H1 (cell line): ENCODE measurements at regions not wholly inside any gene's neighbourhood (a gene's known extent, or its start where the extent isn't known, plus 50 kb on each side); places are given as distances from the start of the nearest gene placed in this dataset.

Experiments
- ATF3 ChIP-seq: IDR thresholded peaks from 2 replicates; pipeline ENCODE4 v1.6.1; 2011; ENCODE audit warnings: low read depth, mild to moderate bottlenecking, low read length; ENCODE audit not compliant: insufficient read depth
- BCL11A ChIP-seq, 2 experiments: IDR thresholded peaks; one replicate each; pipeline ENCODE4 v1.6.1; 2011; ENCODE audit warnings: low read depth in 2 of 2, low read length in 2 of 2, mild to moderate bottlenecking in 2 of 2
- CREB1 ChIP-seq: IDR thresholded peaks from 2 replicates; pipeline ENCODE4 v1.6.1; 2012; ENCODE audit warnings: inconsistent platforms
- CTCF ChIP-seq, 3 experiments: IDR thresholded peaks; 1 replicate in 2 of 3; 2 replicates in 1 of 3; pipeline versions ENCODE4 v1.5.1 to v1.6.1; 2011; ENCODE audit warnings: low read length in 3 of 3, mild to moderate bottlenecking in 3 of 3, inconsistent platforms in 2 of 3, low read depth in 1 of 3, moderate library complexity in 1 of 3; ENCODE audit not compliant: insufficient read depth in 1 of 3; ENCODE audit errors: control extremely low read depth in 1 of 3
- JUN ChIP-seq: IDR thresholded peaks from 2 replicates; pipeline ENCODE4 v1.6.1; 2011; ENCODE audit warnings: low read depth, mild to moderate bottlenecking, improper control_type of control experiment, low read length
- KDM1A ChIP-seq: fragments of 200-600, 300-600 bp; sonication (generic); IDR thresholded peaks from 2 replicates; pipeline ENCODE4 v1.7.1; 2016; ENCODE audit warnings: mild to moderate bottlenecking, low read length, borderline replicate concordance
- MAX ChIP-seq: IDR thresholded peaks from 2 replicates; pipeline ENCODE4 v1.6.1; 2012; ENCODE audit warnings: inconsistent platforms
- POLR2A ChIP-seq, 2 experiments: IDR thresholded peaks; 1 replicate in 1 of 2; 2 replicates in 1 of 2; pipeline ENCODE4 v1.6.1; 2011; ENCODE audit warnings: low read depth in 2 of 2, low read length in 2 of 2, mild to moderate bottlenecking in 2 of 2; ENCODE audit errors: control extremely low read depth in 1 of 2
- RAD21 ChIP-seq, 2 experiments: IDR thresholded peaks in 1 of 2; conservative IDR thresholded peaks in 1 of 2; 2 replicates each; pipeline ENCODE4 v1.6.1; 2011; ENCODE audit warnings: low read depth in 2 of 2, low read length in 2 of 2, improper control_type of control experiment in 1 of 2, inconsistent platforms in 1 of 2, mild to moderate bottlenecking in 1 of 2, moderate library complexity in 1 of 2
- RFX5 ChIP-seq: IDR thresholded peaks from 2 replicates; pipeline ENCODE4 v1.6.1; 2011; ENCODE audit warnings: low read depth, low read length, improper control_type of control experiment, borderline replicate concordance
- TAF1 ChIP-seq: IDR thresholded peaks from 2 replicates; pipeline ENCODE4 v1.6.1; 2011; ENCODE audit warnings: mild to moderate bottlenecking, low read depth, low read length
- ZNF274 ChIP-seq: IDR thresholded peaks from 2 replicates; pipeline ENCODE4 v1.7.0; 2012; ENCODE audit warnings: low read length, borderline replicate concordance; ENCODE audit errors: extremely low read depth

GRCh38 chr2:19158211-19158610 is 200.2 kb downstream of the OSR1 start:
- no peak for TF ChIP-seq CTCF (IDR thresholded peaks at IDR 0.05; ENCODE audit: control extremely low read depth in 1 of 3, insufficient read depth in 1 of 3, low read depth in 1 of 3, low read length in 3 of 3)
- TF ChIP-seq BCL11A (IDR thresholded peaks at IDR 0.05; ENCODE audit: low read depth in 2 of 2, low read length in 2 of 2), result no peak
- TF ChIP-seq KDM1A, result no peak
- no peak for TF ChIP-seq JUN
- TF ChIP-seq ZNF274, result no peak
- no peak for TF ChIP-seq RAD21 (IDR thresholded peaks at IDR 0.05 in 1 of 2, conservative IDR thresholded peaks at IDR 0.05 in 1 of 2; ENCODE audit: low read depth in 2 of 2, low read length in 2 of 2)
- no peak for TF ChIP-seq MAX
- no peak for TF ChIP-seq RFX5
- TF ChIP-seq TAF1, result no peak
- no peak for TF ChIP-seq CREB1
- no peak for TF ChIP-seq ATF3
- TF ChIP-seq POLR2A (IDR thresholded peaks at IDR 0.05; ENCODE audit: control extremely low read depth in 1 of 2, low read depth in 2 of 2, low read length in 2 of 2), result no peak
